A549 (cell line): ENCODE measurements at regions not wholly inside any gene's neighbourhood (a gene's known extent, or its start where the extent isn't known, plus 50 kb on each side); places are given as distances from the start of the nearest gene placed in this dataset.
"Not testable (repeated sequence)": the region's sequence is repeated elsewhere in the genome, so short reads cannot be mapped to it uniquely, and the experiment has no call there.

ENCODE experiments used
- ATAC-seq, 2 experiments: fragments of 200-7000 bp in 1 of 2; fragments of >200 bp in 1 of 2; cut with Nextera tagmentation in 1 of 2; cut with Tn5 transposase in 1 of 2; 3 replicates each; pipeline versions ENCODE4 v1.8.0 to v1.9.1; 2018 to 2020; ENCODE audit warnings: mild to moderate bottlenecking in 1 of 2, moderate library complexity in 1 of 2
- CTCF ChIA-PET: fragments of 300-600 bp; sonication (Branson Sonifier 250); formaldehyde crosslinking; extraction: SDS; loops from one replicate; lab custom pipeline; 2021; ENCODE audit warnings: antibody characterized with exemption, inconsistent platforms; lab: Yijun Ruan, JAX
- POLR2A ChIA-PET: fragments of 350-600 bp; formaldehyde crosslinking; extraction: SDS; loops from one replicate; lab custom pipeline; 2021; ENCODE audit warnings: antibody characterized with exemption, inconsistent platforms; lab: Yijun Ruan, JAX
- DNase-seq, 2 experiments: peaks; one replicate each; pipeline versions ENCODE4 v3.0.0 to v3.0.0-alpha.2; 2011 to 2016; ENCODE audit warnings: low read depth in 1 of 2, low spot score in 1 of 2
- FAIRE-seq: peaks from 2 replicates; lab custom pipeline; 2011; peaks lifted over from hg19 to GRCh38; lab: Jason Lieb, UNC
- H3K27ac ChIP-seq, 2 experiments: fragments of >200 bp; sonication (Bioruptor Twin); formaldehyde crosslinking; 3 replicates each; pipeline ENCODE4 v1.5.1; 2016 to 2017
- H3K4me1 ChIP-seq: fragments of >200 bp; sonication (Bioruptor Twin); formaldehyde crosslinking; 3 replicates; pipeline ENCODE4 v1.6.1; 2016
- H3K4me2 ChIP-seq: fragments of >200 bp; sonication (Bioruptor Twin); formaldehyde crosslinking; 3 replicates; pipeline ENCODE4 v1.6.1; 2016
- H3K4me3 ChIP-seq: fragments of >200 bp; sonication (Bioruptor Twin); formaldehyde crosslinking; 3 replicates; pipeline ENCODE4 v1.5.1; 2016
- H3K9me3 ChIP-seq: fragments of >200 bp; sonication (Bioruptor Twin); formaldehyde crosslinking; 3 replicates; pipeline ENCODE4 v1.6.1; 2016
- BHLHE40 ChIP-seq: IDR thresholded peaks from 2 replicates; pipeline ENCODE4 v1.6.1; 2012; ENCODE audit warnings: low read depth, low read length, inconsistent platforms
- CEBPB ChIP-seq, 2 experiments: fragments of >200 bp in 1 of 2; sonication (Bioruptor Twin) in 1 of 2; formaldehyde crosslinking in 1 of 2; IDR thresholded peaks; 2 replicates each; pipeline ENCODE4 v1.6.1; 2012 to 2016
- CHD4 ChIP-seq: fragments of 200-600 bp; sonication (generic); IDR thresholded peaks from 2 replicates; pipeline ENCODE4 v1.6.1; 2016; ENCODE audit warnings: antibody characterized with exemption, mild to moderate bottlenecking, borderline replicate concordance
- EHF ChIP-seq: fragments of 250-450 bp; sonication (Bioruptor Pico); IDR thresholded peaks from 2 replicates; pipeline ENCODE4 v1.5.0; 2020; ENCODE audit warnings: mild to moderate bottlenecking
- ESRRA ChIP-seq: fragments of 150-350 bp; IDR thresholded peaks from 2 replicates; pipeline ENCODE4 v1.6.1; 2014; ENCODE audit warnings: mild to moderate bottlenecking, low read length, borderline replicate concordance
- FOSL2 ChIP-seq, 2 experiments: fragments of 450-650 bp in 1 of 2; fragments of >200 bp in 1 of 2; sonication (Bioruptor Twin) in 1 of 2; formaldehyde crosslinking; IDR thresholded peaks; 2 replicates each; pipeline versions ENCODE4 v1.5.0 to v1.6.1; 2016 to 2020; ENCODE audit warnings: mild to moderate bottlenecking in 1 of 2, moderate library complexity in 1 of 2
- HDAC2 ChIP-seq: fragments of 200-600 bp; sonication (generic); IDR thresholded peaks from 2 replicates; pipeline ENCODE4 v1.6.1; 2016
- HOXA7 ChIP-seq: fragments of 250-450 bp; sonication (Bioruptor Pico); IDR thresholded peaks from 2 replicates; pipeline ENCODE4 v1.5.0; 2020; ENCODE audit warnings: mild to moderate bottlenecking, moderate library complexity
- HOXB5 ChIP-seq: fragments of 250-450 bp; sonication (Bioruptor Pico); IDR thresholded peaks from 2 replicates; pipeline ENCODE4 v1.5.0; 2020; ENCODE audit warnings: mild to moderate bottlenecking, moderate library complexity
- JUNB ChIP-seq: fragments of >200 bp; sonication (Bioruptor Twin); formaldehyde crosslinking; IDR thresholded peaks from 2 replicates; pipeline ENCODE4 v1.6.1; 2016
- KDM5A ChIP-seq: fragments of 200-600 bp; sonication (generic); IDR thresholded peaks from 2 replicates; pipeline ENCODE4 v1.6.1; 2016; ENCODE audit warnings: antibody characterized with exemption, mild to moderate bottlenecking
- MAFK ChIP-seq: fragments of 450-650 bp; IDR thresholded peaks from 2 replicates; pipeline ENCODE4 v1.6.1; 2014; ENCODE audit not compliant: partially characterized antibody
- NR3C1 ChIP-seq: fragments of >200 bp; sonication (Bioruptor Twin); formaldehyde crosslinking; IDR thresholded peaks from 3 replicates; pipeline ENCODE4 v1.6.1; 2017
- PHF8 ChIP-seq: fragments of 200-600 bp; sonication (generic); IDR thresholded peaks from 2 replicates; pipeline ENCODE4 v1.6.1; 2016; ENCODE audit warnings: low read depth, mild to moderate bottlenecking, antibody characterized with exemption, moderate library complexity, borderline replicate concordance
- POLR2A ChIP-seq: IDR thresholded peaks from 2 replicates; pipeline ENCODE4 v1.6.1; 2012; ENCODE audit warnings: mild to moderate bottlenecking, low read length
- RCOR1 ChIP-seq: fragments of 150-350 bp; IDR thresholded peaks from 2 replicates; pipeline ENCODE4 v1.6.1; 2014; ENCODE audit warnings: antibody characterized with exemption, low read length, low read depth
- ZC3H11A ChIP-seq: fragments of 450-650 bp; IDR thresholded peaks from 2 replicates; pipeline ENCODE4 v1.6.1; 2014; ENCODE audit warnings: antibody characterized with exemption, mild to moderate bottlenecking
- ZNF302 ChIP-seq: fragments of 250-450 bp; sonication (Bioruptor Pico); IDR thresholded peaks from 2 replicates; pipeline ENCODE4 v1.9.0; 2021; ENCODE audit warnings: inconsistent platforms, mild to moderate bottlenecking, moderate library complexity
- ZSCAN20 ChIP-seq: fragments of 250-450 bp; sonication (Bioruptor Pico); IDR thresholded peaks from 2 replicates; pipeline ENCODE4 v1.8.0; 2022; ENCODE audit warnings: mild to moderate bottlenecking, moderate library complexity
- WGBS: methylation state at CpG from one replicate; pipeline ENCODE4 v1.1.6; 2017; ENCODE audit errors: missing lambda C conversion rate; 5-methylcytosine and 5-hydroxymethylcytosine counted together
- TF ChIP-seq, protein P1 (sequence below): fragments of 200-600 bp; sonication (generic); IDR thresholded peaks from 2 replicates; pipeline ENCODE4 v1.6.1; 2016; ENCODE audit warnings: antibody characterized with exemption, mild to moderate bottlenecking, moderate library complexity
- TF ChIP-seq, protein P2 (sequence below): fragments of 150-350 bp; IDR thresholded peaks from 2 replicates; pipeline ENCODE4 v1.6.1; 2014; ENCODE audit warnings: low read depth, mild to moderate bottlenecking, low read length
- TF ChIP-seq, protein P3 (sequence below): fragments of >200 bp; sonication (Bioruptor Twin); formaldehyde crosslinking; IDR thresholded peaks from 2 replicates; pipeline ENCODE4 v1.6.1; 2016
- TF ChIP-seq, protein P4 (sequence below): fragments of 450-650 bp; IDR thresholded peaks from 2 replicates; pipeline ENCODE4 v1.6.1; 2014; ENCODE audit warnings: antibody characterized with exemption

DNA sequence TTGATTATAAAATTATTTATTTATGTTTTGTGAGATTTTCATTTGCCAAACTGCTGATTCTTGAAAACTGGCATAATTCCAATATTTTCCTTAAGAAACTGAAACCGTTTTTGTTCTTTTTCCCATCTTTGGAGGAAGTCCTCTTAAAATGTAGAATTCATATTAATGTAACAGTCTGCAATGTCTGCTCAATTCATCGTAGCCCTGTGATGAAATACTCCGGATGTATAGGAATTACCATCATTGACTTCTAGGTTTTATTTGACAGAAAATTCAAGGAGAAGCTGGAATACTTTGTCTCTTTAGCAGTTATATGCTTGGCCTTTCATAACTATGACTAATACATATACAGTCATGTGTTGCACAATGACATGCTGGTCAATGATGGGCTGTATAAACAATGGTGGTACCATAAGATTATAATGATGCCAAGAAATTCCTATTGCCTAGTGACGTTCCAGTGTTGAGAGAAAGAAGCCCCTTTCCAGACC is 185.0 kb upstream of the GPRIN3 start:
- Histone ChIP-seq H3K27ac (no peak overlapping the region), H3K4me2 (peak overlapping the region; percentile 31), H3K9me3 (no peaks in the 10 kb centered on the region), H3K4me3 (no peak overlapping the region), H3K4me1 (peaks cover 18% of the 10 kb centered on the region; the same call in 2 of the 3 replicates)
- TF ChIP-seq CEBPB (IDR thresholded peaks at IDR 0.05) (peak; percentile 56 to 82; a peak in 3 of 4 replicates), EHF (CRISPR knock-in tag) (no peak), MAFK (no peak), JUNB (peak; percentile 37; the same call in 1 of the 2 replicates), ZC3H11A (no peak), ESRRA (no peak), PHF8 (no peak), NR3C1 (no peak), POLR2A (no peak), FOSL2 (IDR thresholded peaks at IDR 0.05) (0 out of 2 replicates have a peak, but pooled peaks have one; percentile 35), FOSL2 (CRISPR knock-in tag; IDR thresholded peaks at IDR 0.05) (peak; percentile 77), ZSCAN20 (CRISPR knock-in tag) (no peak), HDAC2 (no peak), CHD4 (no peak), ZNF302 (CRISPR knock-in tag) (no peak), BHLHE40 (no peak)
- TF ChIP-seq, protein P1, sequence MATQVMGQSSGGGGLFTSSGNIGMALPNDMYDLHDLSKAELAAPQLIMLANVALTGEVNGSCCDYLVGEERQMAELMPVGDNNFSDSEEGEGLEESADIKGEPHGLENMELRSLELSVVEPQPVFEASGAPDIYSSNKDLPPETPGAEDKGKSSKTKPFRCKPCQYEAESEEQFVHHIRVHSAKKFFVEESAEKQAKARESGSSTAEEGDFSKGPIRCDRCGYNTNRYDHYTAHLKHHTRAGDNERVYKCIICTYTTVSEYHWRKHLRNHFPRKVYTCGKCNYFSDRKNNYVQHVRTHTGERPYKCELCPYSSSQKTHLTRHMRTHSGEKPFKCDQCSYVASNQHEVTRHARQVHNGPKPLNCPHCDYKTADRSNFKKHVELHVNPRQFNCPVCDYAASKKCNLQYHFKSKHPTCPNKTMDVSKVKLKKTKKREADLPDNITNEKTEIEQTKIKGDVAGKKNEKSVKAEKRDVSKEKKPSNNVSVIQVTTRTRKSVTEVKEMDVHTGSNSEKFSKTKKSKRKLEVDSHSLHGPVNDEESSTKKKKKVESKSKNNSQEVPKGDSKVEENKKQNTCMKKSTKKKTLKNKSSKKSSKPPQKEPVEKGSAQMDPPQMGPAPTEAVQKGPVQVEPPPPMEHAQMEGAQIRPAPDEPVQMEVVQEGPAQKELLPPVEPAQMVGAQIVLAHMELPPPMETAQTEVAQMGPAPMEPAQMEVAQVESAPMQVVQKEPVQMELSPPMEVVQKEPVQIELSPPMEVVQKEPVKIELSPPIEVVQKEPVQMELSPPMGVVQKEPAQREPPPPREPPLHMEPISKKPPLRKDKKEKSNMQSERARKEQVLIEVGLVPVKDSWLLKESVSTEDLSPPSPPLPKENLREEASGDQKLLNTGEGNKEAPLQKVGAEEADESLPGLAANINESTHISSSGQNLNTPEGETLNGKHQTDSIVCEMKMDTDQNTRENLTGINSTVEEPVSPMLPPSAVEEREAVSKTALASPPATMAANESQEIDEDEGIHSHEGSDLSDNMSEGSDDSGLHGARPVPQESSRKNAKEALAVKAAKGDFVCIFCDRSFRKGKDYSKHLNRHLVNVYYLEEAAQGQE: no peak
- TF ChIP-seq, protein P2, sequence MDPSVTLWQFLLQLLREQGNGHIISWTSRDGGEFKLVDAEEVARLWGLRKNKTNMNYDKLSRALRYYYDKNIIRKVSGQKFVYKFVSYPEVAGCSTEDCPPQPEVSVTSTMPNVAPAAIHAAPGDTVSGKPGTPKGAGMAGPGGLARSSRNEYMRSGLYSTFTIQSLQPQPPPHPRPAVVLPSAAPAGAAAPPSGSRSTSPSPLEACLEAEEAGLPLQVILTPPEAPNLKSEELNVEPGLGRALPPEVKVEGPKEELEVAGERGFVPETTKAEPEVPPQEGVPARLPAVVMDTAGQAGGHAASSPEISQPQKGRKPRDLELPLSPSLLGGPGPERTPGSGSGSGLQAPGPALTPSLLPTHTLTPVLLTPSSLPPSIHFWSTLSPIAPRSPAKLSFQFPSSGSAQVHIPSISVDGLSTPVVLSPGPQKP: no peak
- DNase-seq (peak in 1 of 2 experiments; percentile 2), FAIRE-seq (no peak), ATAC-seq (peak; percentile 56 to 63; a peak in 4 of 6 replicates)
- ChIA-PET CTCF (no interaction called here), POLR2A (no interaction called here)
- WGBS: 38% methylated on average over 4 of the region's 4 CpGs

DNA sequence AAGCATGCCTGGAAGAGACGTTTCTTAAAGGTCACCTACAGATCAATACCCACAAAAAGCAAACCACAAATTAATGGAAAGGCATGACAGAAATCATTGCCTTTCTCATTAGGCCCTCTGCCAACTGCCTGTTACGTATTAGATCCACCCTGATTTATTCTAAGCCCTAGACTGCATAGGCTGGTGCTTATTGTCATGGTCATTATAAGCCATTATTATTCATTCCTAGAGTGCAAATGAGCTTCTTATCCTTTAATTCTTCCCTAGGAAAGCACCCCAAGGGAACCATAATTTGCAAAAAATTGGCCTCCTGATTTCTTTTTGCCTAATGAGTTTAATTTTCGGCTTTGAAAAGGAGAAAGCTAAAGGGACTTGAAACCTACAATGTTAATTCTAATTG is 184.2 kb upstream of the GPRIN3 start:
- Histone ChIP-seq H3K4me1 (peaks cover 15% of the 10 kb centered on the region; the same call in 2 of the 3 replicates), H3K4me3 (no peak overlapping the region), H3K27ac (no peak overlapping the region), H3K4me2 (no peak overlapping the region), H3K9me3 (no peaks in the 10 kb centered on the region)
- ATAC-seq: no peak
- TF ChIP-seq HOXA7 (CRISPR knock-in tag) (no peak), NR3C1 (no peak), ESRRA (no peak), JUNB (no peak), RCOR1 (no peak), KDM5A (no peak), HOXB5 (no peak)
- TF ChIP-seq, protein P3, sequence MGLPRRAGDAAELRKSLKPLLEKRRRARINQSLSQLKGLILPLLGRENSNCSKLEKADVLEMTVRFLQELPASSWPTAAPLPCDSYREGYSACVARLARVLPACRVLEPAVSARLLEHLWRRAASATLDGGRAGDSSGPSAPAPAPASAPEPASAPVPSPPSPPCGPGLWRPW: no peak
- TF ChIP-seq, protein P4, sequence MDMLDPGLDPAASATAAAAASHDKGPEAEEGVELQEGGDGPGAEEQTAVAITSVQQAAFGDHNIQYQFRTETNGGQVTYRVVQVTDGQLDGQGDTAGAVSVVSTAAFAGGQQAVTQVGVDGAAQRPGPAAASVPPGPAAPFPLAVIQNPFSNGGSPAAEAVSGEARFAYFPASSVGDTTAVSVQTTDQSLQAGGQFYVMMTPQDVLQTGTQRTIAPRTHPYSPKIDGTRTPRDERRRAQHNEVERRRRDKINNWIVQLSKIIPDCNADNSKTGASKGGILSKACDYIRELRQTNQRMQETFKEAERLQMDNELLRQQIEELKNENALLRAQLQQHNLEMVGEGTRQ: no peak
- no peak for DNase-seq
- POLR2A ChIA-PET: no interaction called here
- CTCF ChIA-PET: no interaction called here
- no peak for FAIRE-seq
- 68% methylated on average over 3 of the region's 3 CpGs for WGBS

DNA sequence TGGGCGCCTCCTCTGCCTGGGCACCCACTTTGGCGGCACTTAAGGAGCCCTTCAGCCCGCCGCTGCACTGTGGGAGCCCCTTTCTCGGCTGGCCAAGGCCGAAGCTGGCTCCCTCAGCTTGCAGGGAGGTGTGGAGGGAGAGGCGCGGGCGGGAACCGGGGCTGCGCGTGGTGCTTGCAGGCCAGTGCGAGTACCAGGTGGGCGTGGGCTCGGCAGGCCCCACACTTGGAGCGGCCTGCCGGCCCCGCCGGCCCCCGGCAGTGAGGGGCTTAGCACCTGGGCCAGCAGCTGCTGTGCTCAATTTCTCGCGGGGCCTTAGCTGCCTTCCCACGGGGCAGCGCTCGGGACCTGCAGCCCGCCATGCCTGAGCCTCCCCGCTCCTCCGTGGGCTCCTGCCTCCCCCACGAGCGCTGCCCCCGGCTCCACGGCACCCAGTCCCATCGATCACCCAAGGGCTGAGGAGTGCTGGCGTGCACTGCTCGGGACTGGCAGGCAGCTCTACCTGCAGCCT is 182.4 kb upstream of the GPRIN3 start:
- H3K27ac ChIP-seq, H3K4me3 ChIP-seq, DNase-seq, ATAC-seq, CTCF ChIA-PET, H3K4me2 ChIP-seq, POLR2A ChIA-PET, H3K9me3 ChIP-seq, FAIRE-seq: not testable (repeated sequence)
- WGBS: no CpG with 5 or more reads among the region's 35 CpGs
- H3K4me1 ChIP-seq: peaks cover 15% of the 10 kb centered on the region; the same call in 2 of the 3 replicates
